PFSK-1 (cell line): ENCODE measurements at regions not wholly inside any gene's neighbourhood (a gene's known extent, or its start where the extent isn't known, plus 50 kb on each side); places are given as distances from the start of the nearest gene placed in this dataset.

Source experiments
- FOXP2 ChIP-seq: optimal IDR thresholded peaks from 2 replicates; pipeline ENCODE3; 2011; ENCODE audit warnings: borderline replicate concordance, control low read depth, inconsistent platforms; ENCODE audit not compliant: insufficient read depth; ENCODE audit errors: extremely low read length, extremely low read depth
- POLR2AphosphoS5 ChIP-seq: IDR thresholded peaks from 2 replicates; pipeline ENCODE4 v1.6.1; 2012; ENCODE audit warnings: low read depth, mild to moderate bottlenecking, control low read depth, low read length, moderate library complexity
- SIN3A ChIP-seq: IDR thresholded peaks from 2 replicates; pipeline ENCODE4 v1.6.1; 2012; ENCODE audit warnings: mild to moderate bottlenecking, low read length, moderate library complexity, borderline replicate concordance; ENCODE audit not compliant: insufficient read depth
- TAF1 ChIP-seq: IDR thresholded peaks from 2 replicates; pipeline ENCODE4 v1.6.1; 2012; ENCODE audit warnings: low read length, control low read depth, borderline replicate concordance; ENCODE audit not compliant: insufficient read depth
- TF ChIP-seq, protein P1 (sequence below), 2 experiments: IDR thresholded peaks; 2 replicates each; pipeline versions ENCODE4 v1.6.1 to v1.8.0; 2011 to 2012; ENCODE audit warnings: low read depth in 2 of 2, low read length in 2 of 2, control low read depth in 1 of 2, inconsistent platforms in 1 of 2, mild to moderate bottlenecking in 1 of 2, moderate library complexity in 1 of 2; ENCODE audit not compliant: insufficient read depth in 1 of 2

DNA sequence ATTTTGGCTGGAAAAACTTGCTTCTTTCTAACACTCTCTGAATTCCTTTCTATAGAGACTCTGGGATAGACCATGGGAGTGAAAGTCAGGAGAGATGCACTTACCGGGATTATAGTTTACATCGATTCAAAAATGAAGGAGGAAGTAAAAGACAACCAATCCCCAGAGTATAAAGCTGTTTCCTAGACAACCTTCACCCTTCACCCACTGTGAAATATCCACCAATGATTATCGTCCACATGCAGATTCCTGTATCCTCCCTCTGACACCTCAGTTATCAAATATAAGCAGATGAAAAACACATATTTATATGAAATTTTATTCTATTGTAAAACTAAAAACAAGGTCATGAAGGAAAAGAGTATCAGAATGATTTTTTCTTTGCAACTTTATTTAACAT lies 258.8 kb upstream of the GK2 start:
- no peak for TF ChIP-seq SIN3A
- no peak for TF ChIP-seq TAF1
- no peak for TF ChIP-seq POLR2AphosphoS5
- TF ChIP-seq FOXP2: no peak
- TF ChIP-seq, protein P1, sequence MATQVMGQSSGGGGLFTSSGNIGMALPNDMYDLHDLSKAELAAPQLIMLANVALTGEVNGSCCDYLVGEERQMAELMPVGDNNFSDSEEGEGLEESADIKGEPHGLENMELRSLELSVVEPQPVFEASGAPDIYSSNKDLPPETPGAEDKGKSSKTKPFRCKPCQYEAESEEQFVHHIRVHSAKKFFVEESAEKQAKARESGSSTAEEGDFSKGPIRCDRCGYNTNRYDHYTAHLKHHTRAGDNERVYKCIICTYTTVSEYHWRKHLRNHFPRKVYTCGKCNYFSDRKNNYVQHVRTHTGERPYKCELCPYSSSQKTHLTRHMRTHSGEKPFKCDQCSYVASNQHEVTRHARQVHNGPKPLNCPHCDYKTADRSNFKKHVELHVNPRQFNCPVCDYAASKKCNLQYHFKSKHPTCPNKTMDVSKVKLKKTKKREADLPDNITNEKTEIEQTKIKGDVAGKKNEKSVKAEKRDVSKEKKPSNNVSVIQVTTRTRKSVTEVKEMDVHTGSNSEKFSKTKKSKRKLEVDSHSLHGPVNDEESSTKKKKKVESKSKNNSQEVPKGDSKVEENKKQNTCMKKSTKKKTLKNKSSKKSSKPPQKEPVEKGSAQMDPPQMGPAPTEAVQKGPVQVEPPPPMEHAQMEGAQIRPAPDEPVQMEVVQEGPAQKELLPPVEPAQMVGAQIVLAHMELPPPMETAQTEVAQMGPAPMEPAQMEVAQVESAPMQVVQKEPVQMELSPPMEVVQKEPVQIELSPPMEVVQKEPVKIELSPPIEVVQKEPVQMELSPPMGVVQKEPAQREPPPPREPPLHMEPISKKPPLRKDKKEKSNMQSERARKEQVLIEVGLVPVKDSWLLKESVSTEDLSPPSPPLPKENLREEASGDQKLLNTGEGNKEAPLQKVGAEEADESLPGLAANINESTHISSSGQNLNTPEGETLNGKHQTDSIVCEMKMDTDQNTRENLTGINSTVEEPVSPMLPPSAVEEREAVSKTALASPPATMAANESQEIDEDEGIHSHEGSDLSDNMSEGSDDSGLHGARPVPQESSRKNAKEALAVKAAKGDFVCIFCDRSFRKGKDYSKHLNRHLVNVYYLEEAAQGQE (IDR thresholded peaks at IDR 0.05; ENCODE audit: insufficient read depth in 1 of 2, low read depth in 2 of 2, low read length in 2 of 2): no peak

DNA sequence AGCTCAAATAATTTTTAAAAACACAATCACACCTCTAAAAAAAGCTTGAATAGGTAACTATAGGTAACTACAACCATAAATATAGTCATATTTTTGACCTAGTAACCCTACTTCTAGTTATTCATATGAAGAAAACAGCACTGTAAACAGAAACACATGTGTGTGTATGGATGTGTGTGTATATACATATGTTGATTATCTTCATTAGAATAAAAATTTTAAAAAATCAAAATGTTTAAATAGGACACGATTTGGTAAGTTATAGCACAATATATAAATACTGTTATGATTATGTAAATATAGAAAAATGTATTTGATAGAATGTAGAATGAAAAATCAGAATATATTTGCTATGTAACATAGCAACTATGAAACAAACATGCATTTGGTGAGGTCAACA lies 258.1 kb upstream of the GK2 start:
- TF ChIP-seq SIN3A: no peak

DNA sequence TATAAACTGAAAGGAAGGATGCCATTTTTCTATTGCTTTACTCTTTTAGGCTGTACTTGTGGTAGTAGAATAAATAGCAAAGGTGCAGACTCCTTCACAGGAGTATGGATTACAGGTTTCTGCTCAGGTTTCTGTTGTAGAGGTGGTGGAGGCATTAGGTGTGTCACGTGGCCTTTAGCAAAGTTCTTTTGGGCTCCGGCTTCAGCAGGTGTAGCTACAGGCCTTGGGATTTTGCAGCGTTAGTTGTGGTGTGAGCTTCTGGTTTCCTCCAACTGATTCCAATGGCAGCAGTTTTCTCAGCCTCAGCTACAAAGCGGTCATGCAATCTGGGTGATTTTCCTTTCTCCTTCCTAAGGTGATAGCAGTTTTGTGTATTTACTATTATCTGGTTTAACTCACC lies 255.8 kb upstream of the GK2 start:
- TF ChIP-seq TAF1: no peak
- TF ChIP-seq FOXP2: no peak
- TF ChIP-seq, protein P1 (IDR thresholded peaks at IDR 0.05; ENCODE audit: insufficient read depth in 1 of 2, low read depth in 2 of 2, low read length in 2 of 2): no peak
- no peak for TF ChIP-seq SIN3A
- no peak for TF ChIP-seq POLR2AphosphoS5

DNA sequence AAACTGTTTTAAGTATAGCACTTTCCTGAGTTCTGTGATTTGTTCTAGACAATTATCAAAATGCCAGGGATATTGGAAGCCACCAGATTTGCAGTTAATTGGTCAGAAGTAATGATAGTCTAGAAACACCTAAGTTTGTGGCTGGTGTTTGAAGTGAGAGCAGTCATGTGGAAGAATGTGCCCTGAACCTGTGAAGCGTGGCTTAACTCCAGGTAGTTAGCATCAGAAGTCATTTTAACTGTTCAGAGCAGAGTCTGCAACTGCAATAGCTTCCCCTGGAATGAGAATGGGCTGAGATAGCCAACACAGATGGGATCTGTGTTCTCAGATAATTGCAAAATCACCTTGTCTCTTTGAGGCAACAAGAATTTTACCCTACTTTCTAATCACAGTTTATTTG lies 255.1 kb upstream of the GK2 start:
- TF ChIP-seq FOXP2 (no peak), POLR2AphosphoS5 (no peak), TAF1 (no peak), SIN3A (no peak)
- TF ChIP-seq, protein P1 (IDR thresholded peaks at IDR 0.05; ENCODE audit: insufficient read depth in 1 of 2, low read depth in 2 of 2, low read length in 2 of 2): no peak

DNA sequence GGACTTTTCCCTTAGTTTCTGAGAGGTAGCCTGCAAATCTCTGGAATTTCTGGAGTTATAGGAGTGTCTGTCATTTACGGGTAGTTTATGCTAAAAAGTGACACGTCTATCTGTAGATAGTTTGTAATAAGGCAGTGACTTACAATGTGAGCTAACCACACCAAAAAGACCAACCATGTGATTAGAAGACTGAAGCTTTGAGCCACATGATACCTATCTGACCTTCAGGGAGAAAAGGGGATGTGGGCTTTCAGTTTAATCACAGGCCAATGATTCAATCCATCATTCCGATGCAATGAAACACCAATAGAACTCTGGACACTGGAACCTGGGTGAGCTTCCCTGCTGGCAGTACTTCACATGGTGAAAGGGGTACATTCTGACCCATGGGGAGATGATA lies 254.6 kb upstream of the GK2 start:
- TF ChIP-seq SIN3A (no peak), FOXP2 (no peak), TAF1 (no peak), POLR2AphosphoS5 (no peak)
- TF ChIP-seq, protein P1 (IDR thresholded peaks at IDR 0.05; ENCODE audit: insufficient read depth in 1 of 2, low read depth in 2 of 2, low read length in 2 of 2): no peak

DNA sequence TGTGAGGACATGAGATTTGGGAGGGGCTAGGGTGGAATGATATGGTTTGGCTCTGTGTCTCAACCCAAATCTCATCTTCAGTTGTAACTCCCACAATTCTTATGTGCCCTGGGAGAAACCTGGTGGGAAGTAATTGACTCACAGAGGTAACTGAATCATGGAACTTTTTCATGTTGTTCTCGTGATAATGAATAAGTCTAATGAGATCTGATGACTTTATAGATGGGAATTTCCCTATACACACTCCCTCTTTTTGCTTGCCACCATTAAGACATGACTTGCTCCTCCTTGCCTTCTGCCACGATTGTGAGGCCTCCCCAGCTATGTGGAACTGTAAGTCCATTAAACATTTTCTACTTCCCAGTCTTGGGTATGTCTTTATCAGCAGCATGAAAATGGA lies 253.2 kb upstream of the GK2 start:
- TF ChIP-seq SIN3A: no peak
- no peak for TF ChIP-seq TAF1
- TF ChIP-seq POLR2AphosphoS5: no peak
- TF ChIP-seq, protein P1 (IDR thresholded peaks at IDR 0.05; ENCODE audit: insufficient read depth in 1 of 2, low read depth in 2 of 2, low read length in 2 of 2): no peak
- TF ChIP-seq FOXP2: no peak
